ENCODE measurements at regions not wholly inside any gene's neighbourhood (a gene's known extent, or its start where the extent isn't known, plus 50 kb on each side); places are given as distances from the start of the nearest gene placed in this dataset.

GRCh38 chr10:30536578-30536977, 93.0 kb downstream of the LYZL2 start:
- no peak for TF ChIP-seq CTCF (IDR thresholded peaks at IDR 0.05)
- no peak for TF ChIP-seq POLR2A (IDR thresholded peaks at IDR 0.05)
